Activated naive CD4-positive, alpha-beta T cell treated with anti-CD3 and anti-CD28 coated beads, Interleukin-2, amount 10 ng/mL, durations not matched to agents 7 days and 5 days (primary cell): ENCODE measurements at regions not wholly inside any gene's neighbourhood (a gene's known extent, or its start where the extent isn't known, plus 50 kb on each side); places are given as distances from the start of the nearest gene placed in this dataset.

ENCODE experiments used
- CTCF ChIA-PET: fragments of 350-600 bp; sonication (Branson Sonifier 250); formaldehyde crosslinking; loops from one replicate; lab custom pipeline; 2021; ENCODE audit warnings: antibody characterized with exemption; lab: Charles Lee
- DNase-seq: peaks from one replicate; pipeline ENCODE4 v3.0.0-alpha.2; 2020
- H3K27ac Mint-ChIP-seq: one replicate; pipeline ENCODE4 v1.8.0; 2021; ENCODE audit warnings: mild to moderate bottlenecking, moderate library complexity, mixed read lengths
- H3K27me3 Mint-ChIP-seq: one replicate; pipeline ENCODE4 v1.8.0; 2021; ENCODE audit warnings: mild to moderate bottlenecking, mixed read lengths
- H3K36me3 Mint-ChIP-seq: one replicate; pipeline ENCODE4 v1.8.0; 2021; ENCODE audit warnings: mixed read lengths
- H3K4me1 Mint-ChIP-seq: one replicate; pipeline ENCODE4 v1.8.0; 2021; ENCODE audit warnings: mixed read lengths
- H3K4me3 Mint-ChIP-seq: one replicate; pipeline ENCODE4 v1.8.0; 2021; ENCODE audit warnings: mild to moderate bottlenecking, moderate library complexity, mixed read lengths
- H3K9me3 Mint-ChIP-seq: one replicate; pipeline ENCODE4 v1.8.0; 2021; ENCODE audit warnings: mixed read lengths

DNA sequence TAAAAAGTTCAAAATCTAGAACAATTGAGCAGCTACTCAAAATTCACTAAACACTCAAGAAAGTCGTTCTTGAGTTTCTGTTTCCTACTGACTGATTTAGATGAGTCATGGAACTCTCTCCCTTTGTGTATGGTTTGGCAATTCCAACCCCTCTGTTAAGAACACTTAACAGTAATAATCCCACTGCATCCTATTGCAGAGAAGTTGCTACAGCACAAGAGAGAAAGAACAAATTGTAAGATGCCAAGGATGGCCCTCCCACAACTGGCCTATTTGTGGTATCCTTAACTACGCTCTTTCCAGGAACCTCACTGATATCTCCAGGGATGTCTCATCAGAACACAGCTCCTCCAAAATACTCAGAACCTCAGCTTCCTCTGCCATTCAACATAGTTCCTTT, 701.8 kb upstream of the TENM3 start:
- Mint-ChIP-seq H3K27me3 (no peaks in the 10 kb centered on the region), H3K27ac (no peak overlapping the region), H3K9me3 (peaks cover 2% of the 10 kb centered on the region), H3K4me1 (no peaks in the 10 kb centered on the region), H3K36me3 (no peaks in the 10 kb centered on the region), H3K4me3 (no peak overlapping the region)
- no peak for DNase-seq
- CTCF ChIA-PET = no interaction called here

DNA sequence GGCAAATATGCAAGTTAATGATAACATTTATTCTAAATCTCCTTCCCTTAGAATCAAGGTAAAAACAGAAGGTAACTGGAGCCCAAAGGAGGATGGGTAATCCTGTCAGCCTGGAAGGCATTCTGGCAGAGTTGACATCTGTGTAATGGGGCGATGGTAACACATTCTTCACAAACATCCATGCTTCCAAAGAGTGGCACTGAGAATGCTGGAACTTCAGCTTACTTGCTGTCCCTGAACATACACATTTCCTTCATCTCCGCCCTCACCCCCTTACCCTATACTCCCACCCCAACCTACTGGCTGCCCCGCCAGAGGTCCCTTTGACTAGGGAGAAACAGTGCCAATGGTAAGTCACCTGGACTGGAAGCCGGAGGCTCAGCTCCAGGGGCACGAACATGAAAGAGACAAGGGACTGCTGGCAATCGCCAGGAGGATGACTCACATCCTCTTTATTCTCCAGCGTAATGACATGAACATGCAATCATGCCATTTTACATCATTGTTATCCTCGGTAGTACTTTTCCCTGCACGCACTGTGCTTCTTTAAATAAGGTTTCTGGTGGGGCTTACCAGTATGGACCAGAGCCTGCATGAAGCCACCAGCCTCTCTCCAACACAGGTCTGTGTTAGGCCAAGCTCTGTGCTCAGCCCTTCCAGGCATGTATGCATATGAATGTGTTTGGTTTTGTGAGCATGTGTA, 694.2 kb upstream of the TENM3 start:
- Mint-ChIP-seq H3K27ac (no peak overlapping the region), H3K36me3 (no peaks in the 10 kb centered on the region), H3K4me3 (no peak overlapping the region), H3K27me3 (no peaks in the 10 kb centered on the region), H3K4me1 (no peaks in the 10 kb centered on the region), H3K9me3 (peaks cover 6% of the 10 kb centered on the region)
- DNase-seq = no peak
- CTCF ChIA-PET = no interaction called here

DNA sequence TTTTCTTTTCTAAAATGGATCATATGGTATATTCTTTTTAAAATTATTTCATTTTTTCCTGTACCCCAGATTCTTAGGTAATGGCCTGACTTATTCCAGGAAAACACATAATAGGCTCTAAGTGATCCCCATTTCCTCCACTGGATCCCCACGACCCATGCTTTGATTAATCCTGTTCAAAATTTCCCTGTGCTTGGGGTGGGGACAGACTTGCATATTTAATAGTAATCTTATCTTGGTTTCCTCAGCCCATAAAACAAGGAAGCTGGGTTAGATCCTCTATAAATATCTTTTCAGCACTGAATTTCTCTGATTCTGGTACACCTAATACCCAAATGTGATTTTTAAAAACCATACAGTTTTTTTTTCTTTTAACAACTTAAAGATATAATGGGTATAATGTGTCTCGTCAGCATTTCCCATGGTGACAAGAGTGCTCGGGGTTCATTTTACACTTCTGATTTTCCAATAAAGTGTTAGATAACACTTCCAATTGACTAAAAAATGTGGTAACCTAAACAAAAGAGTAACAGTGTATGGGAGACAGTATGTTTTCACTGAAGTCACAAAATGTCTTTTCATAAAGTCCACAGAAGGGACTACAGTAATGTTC, 693.5 kb upstream of the TENM3 start:
- peaks cover 6% of the 10 kb centered on the region for H3K9me3 Mint-ChIP-seq
- H3K36me3 Mint-ChIP-seq = no peaks in the 10 kb centered on the region
- H3K4me1 Mint-ChIP-seq = no peaks in the 10 kb centered on the region
- H3K27me3 Mint-ChIP-seq = no peaks in the 10 kb centered on the region
- H3K4me3 Mint-ChIP-seq = no peak overlapping the region
- H3K27ac Mint-ChIP-seq = no peak overlapping the region
- DNase-seq = no peak
- CTCF ChIA-PET = no interaction called here

DNA sequence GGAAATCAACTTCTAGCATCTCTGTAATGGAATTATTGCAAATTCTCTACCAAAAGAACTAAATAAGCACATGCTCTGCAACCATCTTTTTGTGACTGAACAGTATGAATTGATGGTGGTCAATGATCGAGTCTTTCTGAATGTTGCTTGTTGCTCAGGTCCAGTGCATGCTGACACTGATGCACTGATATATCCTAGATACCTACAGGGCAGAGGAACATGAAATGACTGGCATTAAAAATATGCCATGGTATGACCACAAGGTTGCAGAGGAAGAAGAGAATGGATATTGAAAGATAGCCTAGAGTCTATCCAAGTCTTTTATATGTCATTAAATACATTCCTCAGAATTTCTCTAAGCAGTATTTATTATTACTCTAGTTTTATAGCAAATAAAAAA, 692.8 kb upstream of the TENM3 start:
- H3K27me3 Mint-ChIP-seq = no peaks in the 10 kb centered on the region
- H3K27ac Mint-ChIP-seq = no peak overlapping the region
- H3K4me1 Mint-ChIP-seq = no peaks in the 10 kb centered on the region
- H3K4me3 Mint-ChIP-seq = no peak overlapping the region
- no peaks in the 10 kb centered on the region for H3K36me3 Mint-ChIP-seq
- no peak for DNase-seq
- CTCF ChIA-PET = no interaction called here
- peaks cover 6% of the 10 kb centered on the region for H3K9me3 Mint-ChIP-seq

DNA sequence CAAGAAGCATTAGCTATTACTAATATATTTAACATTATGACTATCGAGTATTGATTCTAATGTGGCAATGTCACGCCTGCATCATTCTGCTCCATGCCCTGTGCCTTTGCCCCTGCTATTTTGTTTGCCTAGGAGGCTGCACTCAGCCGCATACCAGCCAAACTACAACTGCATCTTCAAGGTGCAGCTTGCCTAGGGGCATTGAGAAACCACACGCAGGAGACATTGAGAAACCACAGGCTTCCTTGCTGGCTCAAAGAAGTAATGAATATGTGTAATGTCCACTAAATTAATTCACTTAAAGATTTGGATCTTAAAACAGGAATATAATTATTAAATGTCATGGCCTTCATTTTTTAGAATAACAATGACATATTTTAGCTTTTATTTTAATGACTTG, 683.6 kb upstream of the TENM3 start:
- DNase-seq = no peak
- Mint-ChIP-seq H3K27me3 (no peaks in the 10 kb centered on the region), H3K4me3 (no peak overlapping the region), H3K9me3 (peaks cover 2% of the 10 kb centered on the region), H3K36me3 (no peaks in the 10 kb centered on the region), H3K27ac (no peak overlapping the region), H3K4me1 (no peaks in the 10 kb centered on the region)
- CTCF ChIA-PET = interaction anchor here (0.6 kb wide), 1 partner anchor 826 kb away, joined by 3 read pairs; no protein-coding TSS in a partner anchor

DNA sequence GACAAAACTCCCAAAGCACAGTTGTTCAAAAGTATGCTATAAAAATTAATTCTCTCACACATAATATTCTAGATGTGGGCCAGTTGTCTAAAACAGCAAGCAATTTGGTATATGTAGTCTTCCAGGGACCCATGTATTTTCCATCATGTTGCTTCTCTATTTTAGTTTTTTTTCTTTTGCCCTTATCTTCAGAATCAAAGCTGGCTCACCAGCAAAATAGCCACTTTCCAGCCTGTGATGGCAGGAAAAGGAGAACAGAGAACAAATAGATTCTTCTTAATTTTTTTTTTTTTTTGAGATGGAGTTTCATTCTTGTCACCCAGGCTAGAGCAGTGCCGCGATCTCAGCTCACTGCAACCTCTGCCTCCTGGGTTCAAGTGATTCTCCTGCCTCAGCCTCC, 680.8 kb upstream of the TENM3 start:
- CTCF ChIA-PET = no interaction called here
- H3K27me3 Mint-ChIP-seq = no peaks in the 10 kb centered on the region
- DNase-seq = no peak

DNA sequence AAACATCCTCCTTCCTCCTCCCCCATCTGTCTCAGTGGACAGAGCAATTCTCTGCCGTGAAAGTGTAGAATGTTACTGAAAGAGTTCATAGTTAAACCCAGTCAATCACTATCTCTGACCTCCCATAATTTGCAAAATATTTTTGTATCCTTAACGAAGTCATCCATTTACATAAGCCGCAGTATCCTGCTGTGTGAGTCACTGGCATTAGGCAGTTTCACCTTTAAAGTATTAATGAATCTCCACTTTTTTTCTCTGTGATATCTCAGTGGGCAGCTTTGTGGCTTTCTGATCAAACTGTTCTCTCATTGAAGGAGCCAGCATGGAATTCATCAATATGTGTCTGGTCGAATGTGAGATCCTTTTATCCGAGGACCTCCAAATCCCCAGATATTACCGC, 678.6 kb upstream of the TENM3 start:
- H3K4me3 Mint-ChIP-seq = no peak overlapping the region
- no peak overlapping the region for H3K27ac Mint-ChIP-seq
- no peaks in the 10 kb centered on the region for H3K4me1 Mint-ChIP-seq
- peaks cover 2% of the 10 kb centered on the region for H3K9me3 Mint-ChIP-seq
- no peaks in the 10 kb centered on the region for H3K27me3 Mint-ChIP-seq
- CTCF ChIA-PET = no interaction called here
- H3K36me3 Mint-ChIP-seq = no peaks in the 10 kb centered on the region
- no peak for DNase-seq

More for the DNA sequence above, 680.8 kb upstream of the TENM3 start:
- Mint-ChIP-seq H3K4me3 (no peak overlapping the region), H3K36me3 (no peaks in the 10 kb centered on the region), H3K4me1 (no peaks in the 10 kb centered on the region), H3K9me3 (peaks cover 2% of the 10 kb centered on the region), H3K27ac (no peak overlapping the region)

DNA sequence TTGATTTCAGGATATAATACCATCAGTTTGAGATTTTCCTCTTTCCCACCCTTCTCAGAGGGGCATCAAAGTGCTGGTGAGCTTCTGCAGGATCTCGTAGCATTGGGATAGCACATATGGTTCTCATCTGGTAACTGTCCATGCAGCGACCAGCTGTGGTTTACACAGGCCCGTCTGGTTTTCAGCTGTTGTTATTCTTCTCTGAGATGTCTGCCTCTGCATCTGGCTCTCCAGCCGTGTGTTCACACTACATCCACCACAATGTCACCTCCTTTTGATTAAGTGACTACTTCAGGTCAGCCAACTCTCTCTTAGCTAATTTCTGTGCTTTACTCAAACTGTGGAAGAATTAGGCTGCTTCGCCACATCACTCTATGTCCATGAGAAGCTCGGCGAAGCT, 676.7 kb upstream of the TENM3 start:
- no peak for DNase-seq
- no peaks in the 10 kb centered on the region for H3K27me3 Mint-ChIP-seq
- CTCF ChIA-PET = no interaction called here
- no peak overlapping the region for H3K27ac Mint-ChIP-seq
- H3K4me1 Mint-ChIP-seq = no peaks in the 10 kb centered on the region
- H3K36me3 Mint-ChIP-seq = no peaks in the 10 kb centered on the region
- no peak overlapping the region for H3K4me3 Mint-ChIP-seq
- H3K9me3 Mint-ChIP-seq = peaks cover 2% of the 10 kb centered on the region

DNA sequence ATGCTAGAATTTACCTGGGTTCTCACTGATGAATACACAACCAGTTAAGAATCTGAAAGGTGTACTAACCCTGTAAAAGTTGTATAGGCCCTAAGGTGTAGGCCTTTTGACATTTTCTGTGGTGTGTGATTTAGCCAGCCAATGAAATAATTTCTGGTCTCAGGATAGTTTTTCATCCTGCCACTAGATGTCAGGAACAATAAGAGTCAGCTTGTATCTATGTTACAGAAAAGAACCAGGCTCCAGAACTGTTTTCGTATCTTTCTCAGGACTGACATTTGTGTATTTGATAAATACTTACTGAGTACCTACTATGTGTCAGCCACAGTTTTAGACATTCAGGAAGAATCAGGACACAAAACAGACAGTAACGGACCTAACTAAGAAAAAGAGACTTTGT, 673.6 kb upstream of the TENM3 start:
- no peak for DNase-seq
- CTCF ChIA-PET = no interaction called here
- Mint-ChIP-seq H3K4me3 (no peak overlapping the region), H3K9me3 (peaks cover 1% of the 10 kb centered on the region), H3K27me3 (no peaks in the 10 kb centered on the region), H3K36me3 (no peaks in the 10 kb centered on the region), H3K4me1 (no peaks in the 10 kb centered on the region), H3K27ac (no peak overlapping the region)

DNA sequence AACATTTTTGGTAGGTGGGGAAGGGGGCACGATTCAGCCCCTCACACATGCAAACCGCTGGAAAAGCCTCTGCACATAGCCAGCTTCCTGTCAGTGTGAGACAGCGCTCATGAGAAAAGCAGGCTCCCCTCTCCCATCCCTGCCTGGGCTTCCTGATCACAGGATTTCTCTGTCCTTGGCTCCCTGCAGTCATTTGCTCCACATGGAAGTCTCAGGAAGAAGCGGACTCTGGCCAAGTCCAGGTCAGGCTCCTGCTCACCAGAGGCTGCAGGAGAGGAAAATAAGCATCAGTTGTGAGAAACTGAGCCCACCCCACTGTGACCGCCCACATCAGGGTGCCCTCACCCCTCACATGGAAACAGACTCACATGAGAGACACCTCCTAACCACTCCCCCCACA, 664.3 kb upstream of the TENM3 start:
- DNase-seq = no peak
- CTCF ChIA-PET = no interaction called here
- Mint-ChIP-seq H3K27ac (no peak overlapping the region), H3K9me3 (peaks cover 9% of the 10 kb centered on the region), H3K4me3 (no peak overlapping the region), H3K36me3 (no peaks in the 10 kb centered on the region), H3K27me3 (no peaks in the 10 kb centered on the region), H3K4me1 (no peaks in the 10 kb centered on the region)

DNA sequence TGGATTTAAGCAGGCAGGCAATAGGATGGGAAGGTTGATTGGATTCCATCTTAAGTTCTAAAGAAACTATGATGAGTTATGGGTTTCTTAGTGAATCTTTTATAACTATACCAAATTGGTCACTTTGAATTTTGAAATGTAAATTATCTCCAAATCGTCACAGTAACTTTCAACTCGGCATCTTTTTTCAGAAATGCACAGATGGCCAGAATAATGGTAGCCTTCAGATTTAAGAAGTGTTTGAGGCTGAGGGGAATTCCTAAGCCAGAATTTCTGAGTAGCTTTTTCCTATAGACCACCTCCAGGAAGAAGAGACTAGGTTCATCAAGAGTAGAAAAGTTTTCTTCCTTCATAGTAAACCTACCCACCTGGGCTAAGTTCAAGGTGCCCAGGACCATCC, 663.7 kb upstream of the TENM3 start:
- Mint-ChIP-seq H3K27ac (no peak overlapping the region), H3K4me3 (no peak overlapping the region), H3K27me3 (no peaks in the 10 kb centered on the region), H3K4me1 (no peaks in the 10 kb centered on the region), H3K9me3 (peaks cover 9% of the 10 kb centered on the region), H3K36me3 (no peaks in the 10 kb centered on the region)
- CTCF ChIA-PET = no interaction called here
- no peak for DNase-seq

DNA sequence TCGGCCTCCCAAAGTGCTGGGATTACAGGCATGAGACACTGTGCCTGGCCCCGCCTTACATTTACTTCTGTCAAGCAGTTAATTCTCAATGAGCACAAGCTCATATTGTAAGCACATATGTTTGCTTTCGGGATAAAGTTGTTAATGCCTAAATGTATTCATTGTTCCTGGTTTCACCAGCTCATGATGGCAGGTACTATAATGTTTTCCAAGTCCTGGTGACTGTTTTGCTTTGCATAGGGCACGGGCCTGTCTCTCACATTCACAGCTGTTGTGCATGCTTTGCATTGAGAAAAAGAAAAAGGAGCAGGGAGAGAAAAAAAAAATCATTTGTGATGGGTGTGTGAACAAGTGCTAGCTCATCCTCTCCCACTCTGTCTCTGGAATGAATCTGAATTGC, 661.2 kb upstream of the TENM3 start:
- Mint-ChIP-seq H3K36me3 (no peaks in the 10 kb centered on the region), H3K9me3 (peaks cover 6% of the 10 kb centered on the region), H3K27me3 (no peaks in the 10 kb centered on the region), H3K4me1 (no peaks in the 10 kb centered on the region), H3K27ac (no peak overlapping the region), H3K4me3 (no peak overlapping the region)
- no peak for DNase-seq
- CTCF ChIA-PET = no interaction called here

DNA sequence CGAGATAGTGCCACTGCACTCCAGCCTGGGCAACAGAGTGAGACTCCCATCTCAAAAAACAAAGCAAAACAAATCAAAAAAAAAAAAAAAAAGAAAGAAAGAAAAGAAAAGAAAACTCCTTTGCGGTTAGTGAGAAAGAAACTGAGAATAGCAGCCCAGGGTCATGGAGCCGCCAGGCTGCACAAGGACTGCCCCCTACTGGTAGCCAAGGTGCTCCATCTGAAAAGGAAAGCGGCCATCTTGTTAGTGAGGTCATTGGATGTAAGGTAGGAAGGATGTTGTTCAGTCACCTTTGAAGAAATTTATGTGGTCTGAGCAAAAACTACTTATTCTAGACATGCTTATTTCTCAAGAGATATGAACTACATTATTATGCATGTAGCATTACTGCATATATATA, 660.6 kb upstream of the TENM3 start:
- no peaks in the 10 kb centered on the region for H3K27me3 Mint-ChIP-seq
- no peaks in the 10 kb centered on the region for H3K4me1 Mint-ChIP-seq
- DNase-seq = no peak
- peaks cover 6% of the 10 kb centered on the region for H3K9me3 Mint-ChIP-seq
- no peaks in the 10 kb centered on the region for H3K36me3 Mint-ChIP-seq
- H3K4me3 Mint-ChIP-seq = no peak overlapping the region
- CTCF ChIA-PET = no interaction called here
- no peak overlapping the region for H3K27ac Mint-ChIP-seq

DNA sequence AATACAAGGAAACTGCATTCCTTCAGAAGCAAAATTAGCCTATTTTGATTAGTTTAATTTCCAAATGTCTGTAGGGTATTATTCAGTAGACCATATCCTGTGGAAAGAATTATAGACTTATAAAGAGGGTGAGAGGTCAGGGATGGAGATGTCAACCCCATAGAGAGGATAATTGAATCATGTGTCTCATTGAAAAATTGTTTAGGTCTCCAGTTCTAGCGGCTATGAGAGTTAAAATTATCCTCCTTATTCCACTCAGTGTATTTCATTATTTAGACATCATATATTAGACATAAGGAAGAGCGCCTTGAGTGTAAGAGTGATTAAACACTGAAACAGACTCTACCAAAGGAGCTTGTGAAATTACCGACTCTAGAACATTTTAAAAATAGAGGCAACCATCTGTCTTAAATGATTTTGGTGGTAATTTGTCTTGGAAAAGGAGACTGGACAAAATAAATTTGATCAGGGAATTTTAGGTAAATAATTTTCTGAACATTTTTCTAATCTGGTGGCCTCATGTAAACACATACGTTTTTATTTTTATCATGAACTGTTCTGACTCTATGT, 654.4 kb upstream of the TENM3 start:
- Mint-ChIP-seq H3K9me3 (no peaks in the 10 kb centered on the region), H3K4me1 (peaks cover 2% of the 10 kb centered on the region), H3K27ac (no peak overlapping the region), H3K36me3 (no peaks in the 10 kb centered on the region), H3K27me3 (no peaks in the 10 kb centered on the region), H3K4me3 (no peak overlapping the region)
- DNase-seq = no peak
- CTCF ChIA-PET = no interaction called here

DNA sequence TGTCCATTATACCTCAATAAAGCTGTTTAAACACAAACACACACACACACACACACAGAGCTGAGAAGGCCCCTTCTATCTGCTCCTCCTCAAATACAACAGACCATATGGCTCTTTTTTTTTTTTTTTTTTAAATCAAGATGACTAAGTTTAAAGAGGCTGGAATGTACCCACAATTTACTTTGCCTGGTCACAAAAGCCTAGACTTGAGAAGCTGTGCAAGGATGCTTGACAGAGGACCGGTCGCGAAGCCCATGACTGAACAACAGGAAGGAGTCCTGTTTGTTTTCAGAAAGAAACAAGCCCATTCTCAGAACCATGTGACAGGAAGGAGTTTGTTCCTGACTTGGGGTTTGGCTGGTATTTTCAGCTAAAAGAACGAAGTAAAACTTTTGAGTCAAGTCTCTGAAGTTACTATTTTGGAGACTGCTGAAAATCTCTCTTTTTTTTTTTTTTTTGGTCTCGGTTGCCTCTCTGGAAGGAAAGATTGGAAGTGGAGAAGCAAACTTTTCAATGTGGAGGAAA, 650.9 kb upstream of the TENM3 start:
- Mint-ChIP-seq H3K4me1 (peaks cover 2% of the 10 kb centered on the region), H3K27ac (no peak overlapping the region), H3K36me3 (no peaks in the 10 kb centered on the region), H3K9me3 (peaks cover 4% of the 10 kb centered on the region), H3K27me3 (no peaks in the 10 kb centered on the region), H3K4me3 (no peak overlapping the region)
- no peak for DNase-seq
- CTCF ChIA-PET = no interaction called here
